Panc1 (cell line): ENCODE measurements at regions not wholly inside any gene's neighbourhood (a gene's known extent, or its start where the extent isn't known, plus 50 kb on each side); places are given as distances from the start of the nearest gene placed in this dataset.

ENCODE experiments used
- ATAC-seq: fragments of 200-7000 bp; cut with Tn5 transposase; 2 replicates; pipeline ENCODE4 v1.9.1; 2020; ENCODE audit warnings: mild to moderate bottlenecking, moderate library complexity
- BruUV-seq: library from RNA; stranded (reverse); fragments of 400-500 nt; replicated peaks from 2 replicates; lab custom pipeline; 2021; lab: Mats Ljungman, UMichigan
- CTCF ChIA-PET: fragments of 300-600 bp; sonication (Branson Sonifier 250); formaldehyde crosslinking; loops from one replicate; lab custom pipeline; 2022; ENCODE audit warnings: antibody characterized with exemption; lab: Charles Lee
- POLR2A ChIA-PET: fragments of 300-600 bp; sonication (Branson Sonifier 250); formaldehyde crosslinking; loops from one replicate; lab custom pipeline; 2022; ENCODE audit warnings: antibody characterized with exemption; lab: Charles Lee
- DNase-seq: peaks from one replicate; pipeline ENCODE4 v3.0.0-alpha.2; 2010; ENCODE audit warnings: low read depth, low spot score
- H3K27ac ChIP-seq: 2 replicates; pipeline ENCODE4 v1.5.1; 2011; ENCODE audit warnings: mild to moderate bottlenecking, low read length, inconsistent platforms
- H3K27me3 ChIP-seq: fragments of 200-500 bp; sonication (Bioruptor generic); 2 replicates; pipeline ENCODE4 v1.6.0; 2014; ENCODE audit warnings: low read length, inconsistent platforms; ENCODE audit not compliant: control insufficient read depth, insufficient read depth
- H3K36me3 ChIP-seq: fragments of 200-500 bp; sonication (Bioruptor generic); 2 replicates; pipeline ENCODE4 v1.5.1; 2014; ENCODE audit warnings: inconsistent platforms, mild to moderate bottlenecking, low read length, moderate library complexity; ENCODE audit not compliant: control insufficient read depth, insufficient read depth
- H3K4me1 ChIP-seq: 2 replicates; pipeline ENCODE4 v1.5.1; 2011; ENCODE audit warnings: inconsistent platforms, mild to moderate bottlenecking, low read length, moderate library complexity; ENCODE audit not compliant: control insufficient read depth, insufficient read depth
- H3K4me3 ChIP-seq, 2 experiments: 2 replicates each; pipeline ENCODE4 v1.5.1; 2011 to 2012; ENCODE audit warnings: low read depth in 2 of 2, low read length in 2 of 2, mild to moderate bottlenecking in 2 of 2, inconsistent platforms in 1 of 2, moderate library complexity in 1 of 2
- H3K9me3 ChIP-seq: fragments of 200-500 bp; sonication (Bioruptor generic); 2 replicates; pipeline ENCODE4 v1.5.1; 2014; ENCODE audit warnings: low read depth, mild to moderate bottlenecking, inconsistent platforms, low read length, moderate library complexity; ENCODE audit not compliant: control insufficient read depth, insufficient read depth
- CTCF ChIP-seq: fragments of 450-650 bp; IDR thresholded peaks from 2 replicates; pipeline ENCODE4 v1.5.1; 2017; ENCODE audit warnings: mild to moderate bottlenecking
- POLR2AphosphoS5 ChIP-seq: IDR thresholded peaks from 2 replicates; pipeline ENCODE4 v1.6.1; 2012; ENCODE audit warnings: mild to moderate bottlenecking, low read depth, low read length, moderate library complexity
- SIN3A ChIP-seq: IDR thresholded peaks from 2 replicates; pipeline ENCODE4 v1.6.1; 2012; ENCODE audit warnings: low read depth, mild to moderate bottlenecking, low read length, moderate library complexity, borderline replicate concordance; ENCODE audit not compliant: insufficient read depth
- TCF7L2 ChIP-seq: IDR thresholded peaks from 2 replicates; pipeline ENCODE4 v1.6.1; 2011; ENCODE audit warnings: mild to moderate bottlenecking, low read depth, low read length, inconsistent platforms
- in situ Hi-C: cut with HindIII; loops from 2 replicates; pipeline ENCODE4 v1.10.0; 2016; ENCODE audit warnings: low sequenced_read_pairs, low pct_unique_long_range_greater_than_20kb
- intact Hi-C: fragments of 100-400 bp; cut with micrococcal nuclease; formaldehyde crosslinking; loops from one replicate; pipeline ENCODE4 v1.10.0; 2022; ENCODE audit not compliant: unreplicated experiment
- TF ChIP-seq, protein P1 (sequence below), 2 experiments: IDR thresholded peaks; 2 replicates each; pipeline ENCODE4 v1.6.1; 2011 to 2012; ENCODE audit warnings: low read depth in 2 of 2, control low read depth in 1 of 2, low read length in 1 of 2, mild to moderate bottlenecking in 1 of 2, moderate library complexity in 1 of 2; ENCODE audit not compliant: insufficient read depth in 1 of 2

DNA sequence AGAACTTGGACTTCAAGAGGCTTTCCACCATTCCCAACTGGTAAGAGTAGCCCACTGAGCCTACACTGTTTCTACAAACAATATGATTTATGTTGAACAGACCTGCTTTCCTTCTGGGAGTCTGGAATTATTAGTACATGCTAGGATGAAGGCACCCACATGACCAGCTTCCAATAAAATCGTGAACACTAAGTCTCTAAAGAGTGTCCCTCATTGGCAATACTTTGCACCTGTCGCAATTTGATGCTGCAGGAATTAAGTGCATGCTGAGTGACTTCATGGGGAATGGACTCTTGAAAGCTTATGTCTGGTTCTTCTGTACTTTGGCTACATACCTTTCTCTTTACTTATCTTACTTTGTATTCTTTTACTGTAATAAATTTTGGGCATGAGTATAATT is 305.2 kb upstream of the GHITM start:
- no peaks in the 10 kb centered on the region for H3K4me1 ChIP-seq
- in situ Hi-C loops (no loop called here), intact Hi-C loops (no loop called here)
- no peaks in the 10 kb centered on the region for H3K9me3 ChIP-seq
- H3K4me3 ChIP-seq: no peak overlapping the region
- CTCF ChIA-PET: no interaction called here
- DNase-seq (no peak), ATAC-seq (no peak)
- no peaks in the 10 kb centered on the region for H3K27me3 ChIP-seq
- H3K36me3 ChIP-seq: no peaks in the 10 kb centered on the region
- H3K27ac ChIP-seq: no peak overlapping the region
- POLR2A ChIA-PET: no interaction called here
- no peak for TF ChIP-seq POLR2AphosphoS5
- no peak for TF ChIP-seq CTCF
- no peak for TF ChIP-seq SIN3A
- TF ChIP-seq, protein P1, sequence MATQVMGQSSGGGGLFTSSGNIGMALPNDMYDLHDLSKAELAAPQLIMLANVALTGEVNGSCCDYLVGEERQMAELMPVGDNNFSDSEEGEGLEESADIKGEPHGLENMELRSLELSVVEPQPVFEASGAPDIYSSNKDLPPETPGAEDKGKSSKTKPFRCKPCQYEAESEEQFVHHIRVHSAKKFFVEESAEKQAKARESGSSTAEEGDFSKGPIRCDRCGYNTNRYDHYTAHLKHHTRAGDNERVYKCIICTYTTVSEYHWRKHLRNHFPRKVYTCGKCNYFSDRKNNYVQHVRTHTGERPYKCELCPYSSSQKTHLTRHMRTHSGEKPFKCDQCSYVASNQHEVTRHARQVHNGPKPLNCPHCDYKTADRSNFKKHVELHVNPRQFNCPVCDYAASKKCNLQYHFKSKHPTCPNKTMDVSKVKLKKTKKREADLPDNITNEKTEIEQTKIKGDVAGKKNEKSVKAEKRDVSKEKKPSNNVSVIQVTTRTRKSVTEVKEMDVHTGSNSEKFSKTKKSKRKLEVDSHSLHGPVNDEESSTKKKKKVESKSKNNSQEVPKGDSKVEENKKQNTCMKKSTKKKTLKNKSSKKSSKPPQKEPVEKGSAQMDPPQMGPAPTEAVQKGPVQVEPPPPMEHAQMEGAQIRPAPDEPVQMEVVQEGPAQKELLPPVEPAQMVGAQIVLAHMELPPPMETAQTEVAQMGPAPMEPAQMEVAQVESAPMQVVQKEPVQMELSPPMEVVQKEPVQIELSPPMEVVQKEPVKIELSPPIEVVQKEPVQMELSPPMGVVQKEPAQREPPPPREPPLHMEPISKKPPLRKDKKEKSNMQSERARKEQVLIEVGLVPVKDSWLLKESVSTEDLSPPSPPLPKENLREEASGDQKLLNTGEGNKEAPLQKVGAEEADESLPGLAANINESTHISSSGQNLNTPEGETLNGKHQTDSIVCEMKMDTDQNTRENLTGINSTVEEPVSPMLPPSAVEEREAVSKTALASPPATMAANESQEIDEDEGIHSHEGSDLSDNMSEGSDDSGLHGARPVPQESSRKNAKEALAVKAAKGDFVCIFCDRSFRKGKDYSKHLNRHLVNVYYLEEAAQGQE (IDR thresholded peaks at IDR 0.05; ENCODE audit: insufficient read depth in 1 of 2, low read depth in 2 of 2, low read length in 1 of 2): no peak
- no peak for TF ChIP-seq TCF7L2
- BruUV-seq: no TSS peak

GRCh38 chr10:83835945-83836745 is 303.2 kb upstream of the GHITM start:
- in situ Hi-C loops (no loop called here), intact Hi-C loops (no loop called here)
- no peaks in the 10 kb centered on the region for H3K27me3 ChIP-seq
- ChIA-PET POLR2A (no interaction called here), CTCF (no interaction called here)
- no peaks in the 10 kb centered on the region for H3K4me1 ChIP-seq
- DNase-seq: no peak
- no peak for ATAC-seq
- H3K4me3 ChIP-seq: no peak overlapping the region
- no peaks in the 10 kb centered on the region for H3K9me3 ChIP-seq
- no TSS peak for BruUV-seq
- H3K27ac ChIP-seq: no peak overlapping the region
- no peaks in the 10 kb centered on the region for H3K36me3 ChIP-seq
- no peak for TF ChIP-seq TCF7L2
- TF ChIP-seq POLR2AphosphoS5: no peak
- no peak for TF ChIP-seq SIN3A
- no peak for TF ChIP-seq CTCF
- TF ChIP-seq, protein P1 (IDR thresholded peaks at IDR 0.05; ENCODE audit: insufficient read depth in 1 of 2, low read depth in 2 of 2, low read length in 1 of 2): no peak
